ENCODE measurements at regions not wholly inside any gene's neighbourhood (a gene's known extent, or its start where the extent isn't known, plus 50 kb on each side); places are given as distances from the start of the nearest gene placed in this dataset.
"Not testable (repeated sequence)": the region's sequence is repeated elsewhere in the genome, so short reads cannot be mapped to it uniquely, and the experiment has no call there.

- Mint-ChIP-seq H3K4me1 (ENCODE audit: low read depth) (peaks cover 12% of the 10 kb centered on the region), H3K27me3 (ENCODE audit: low read depth) (peaks cover 15% of the 10 kb centered on the region), H3K36me3 (ENCODE audit: low read depth) (no peaks in the 10 kb centered on the region), H3K4me3 (no peak overlapping the region), H3K9me3 (no peaks in the 10 kb centered on the region), H3K27ac (no peak overlapping the region)
Observed at GRCh38 chr6:87753131-87753685, 51.2 kb upstream of the AKIRIN2 start.

GRCh38 chr6:87752503-87752902 is 50.5 kb upstream of the AKIRIN2 start:
- not testable (repeated sequence) for H3K4me3 Mint-ChIP-seq; H3K27ac Mint-ChIP-seq; H3K9me3 Mint-ChIP-seq; H3K36me3 Mint-ChIP-seq (ENCODE audit: low read depth)
- peaks cover 15% of the 10 kb centered on the region for H3K27me3 Mint-ChIP-seq (ENCODE audit: low read depth)
- peaks cover 12% of the 10 kb centered on the region for H3K4me1 Mint-ChIP-seq (ENCODE audit: low read depth)

All from T-helper 1 cell treated with Interleukin-12 subunit alpha and Interleukin-12 subunit beta and Interleukin-4 antibody, amounts not matched to agents 30 μg/mL and 1 μg/mL, for 36 hours (primary cell).